Spinal cord (tissue), 9 donors: ENCODE measurements at regions not wholly inside any gene's neighbourhood (a gene's known extent, or its start where the extent isn't known, plus 50 kb on each side); places are given as distances from the start of the nearest gene placed in this dataset.
"Not testable (repeated sequence)": the region's sequence is repeated elsewhere in the genome, so short reads cannot be mapped to it uniquely, and the experiment has no call there.

Experiments
- DNase-seq, 6 donors: peaks; one replicate each; pipeline versions ENCODE4 v3.0.0 to v3.0.0-alpha.2; 2013 to 2015; ENCODE audit warnings: low spot score in 6 of 6, low read depth in 4 of 6
- H3K27ac ChIP-seq: one replicate; pipeline ENCODE4 v1.5.1; 2013; ENCODE audit warnings: low read depth, low read length, control low read depth
- H3K27me3 ChIP-seq: one replicate; pipeline ENCODE4 v1.6.1; 2013; ENCODE audit warnings: low read length; ENCODE audit not compliant: control insufficient read depth, insufficient read depth
- H3K36me3 ChIP-seq: one replicate; pipeline ENCODE4 v1.6.1; 2013; ENCODE audit warnings: low read length; ENCODE audit not compliant: control insufficient read depth, insufficient read depth
- H3K4me1 ChIP-seq: one replicate; pipeline ENCODE4 v1.6.1; 2013; ENCODE audit warnings: low read length; ENCODE audit not compliant: control insufficient read depth, insufficient read depth
- H3K4me3 ChIP-seq: one replicate; pipeline ENCODE4 v1.5.1; 2013; ENCODE audit warnings: low read depth, low read length, control low read depth
- H3K9me3 ChIP-seq: one replicate; pipeline ENCODE4 v1.6.1; 2013; ENCODE audit warnings: low read length; ENCODE audit not compliant: control insufficient read depth, insufficient read depth
- WGBS: methylation state at CpG from one replicate; pipeline ENCODE4 v1.1.5; 2013; ENCODE audit warnings: missing lambda C conversion rate; ENCODE audit not compliant: insufficient coverage; 5-methylcytosine and 5-hydroxymethylcytosine counted together
- donor health status: healthy.

GRCh38 chr12:115377779-115378178 lies 693.8 kb upstream of the TBX3 start:
- DNase-seq = no peak
- WGBS = 100% methylated on average over 2 of the region's 7 CpGs

GRCh38 chr12:115377230-115377629 lies 693.3 kb upstream of the TBX3 start:
- Histone ChIP-seq H3K36me3 (no peaks in the 10 kb centered on the region), H3K4me3 (no peak overlapping the region), H3K4me1 (no peaks in the 10 kb centered on the region), H3K9me3 (no peaks in the 10 kb centered on the region), H3K27ac (no peak overlapping the region), H3K27me3 (no peaks in the 10 kb centered on the region)
- no CpG with 5 or more reads among the region's 8 CpGs for WGBS
- no peak for DNase-seq

More at GRCh38 chr12:115377779-115378178, 693.8 kb upstream of the TBX3 start:
- Histone ChIP-seq H3K27me3 (no peaks in the 10 kb centered on the region), H3K9me3 (no peaks in the 10 kb centered on the region), H3K4me3 (no peak overlapping the region), H3K27ac (no peak overlapping the region), H3K36me3 (no peaks in the 10 kb centered on the region), H3K4me1 (no peaks in the 10 kb centered on the region)

- no peak for DNase-seq
- Histone ChIP-seq H3K36me3 (no peaks in the 10 kb centered on the region), H3K27ac (no peak overlapping the region), H3K4me1 (no peaks in the 10 kb centered on the region), H3K4me3 (no peak overlapping the region), H3K9me3 (no peaks in the 10 kb centered on the region), H3K27me3 (no peaks in the 10 kb centered on the region)
- WGBS = 64% methylated on average over 8 of the region's 12 CpGs
These were observed 691.4 kb upstream of the TBX3 start for GRCh38 chr12:115375186-115375991.

- Histone ChIP-seq H3K4me1 (no peaks in the 10 kb centered on the region), H3K4me3 (no peak overlapping the region), H3K9me3 (no peaks in the 10 kb centered on the region), H3K27me3 (no peaks in the 10 kb centered on the region), H3K36me3 (no peaks in the 10 kb centered on the region), H3K27ac (no peak overlapping the region)
- 64% methylated on average over 1 of the region's 4 CpGs for WGBS
- no peak for DNase-seq
These were observed 690.7 kb upstream of the TBX3 start for GRCh38 chr12:115374480-115375185.

GRCh38 chr12:115371711-115372110 lies 687.7 kb upstream of the TBX3 start:
- no peaks in the 10 kb centered on the region for H3K27me3 ChIP-seq
- no peak overlapping the region for H3K4me3 ChIP-seq
- no peaks in the 10 kb centered on the region for H3K9me3 ChIP-seq
- no peaks in the 10 kb centered on the region for H3K4me1 ChIP-seq
- H3K36me3 ChIP-seq = no peaks in the 10 kb centered on the region
- WGBS = 94% methylated on average over 2 of the region's 4 CpGs
- no peak for DNase-seq
- no peak overlapping the region for H3K27ac ChIP-seq

GRCh38 chr12:115370650-115371049 lies 686.7 kb upstream of the TBX3 start:
- no peaks in the 10 kb centered on the region for H3K4me1 ChIP-seq
- DNase-seq = no peak
- no peaks in the 10 kb centered on the region for H3K9me3 ChIP-seq
- H3K4me3 ChIP-seq = no peak overlapping the region
- no peaks in the 10 kb centered on the region for H3K27me3 ChIP-seq
- no peaks in the 10 kb centered on the region for H3K36me3 ChIP-seq
- 69% methylated on average over 4 of the region's 6 CpGs for whole genome bisulfite sequencing
- no peak overlapping the region for H3K27ac ChIP-seq

GRCh38 chr12:115370207-115370606 lies 686.2 kb upstream of the TBX3 start:
- no peak overlapping the region for H3K27ac ChIP-seq
- no peaks in the 10 kb centered on the region for H3K9me3 ChIP-seq
- no peaks in the 10 kb centered on the region for H3K27me3 ChIP-seq
- no peak overlapping the region for H3K4me3 ChIP-seq
- H3K36me3 ChIP-seq = no peaks in the 10 kb centered on the region
- 79% methylated on average over 2 of the region's 3 CpGs for WGBS
- DNase-seq = no peak
- no peaks in the 10 kb centered on the region for H3K4me1 ChIP-seq

- H3K27me3 ChIP-seq, H3K27ac ChIP-seq, H3K9me3 ChIP-seq, H3K4me3 ChIP-seq, DNase-seq, H3K4me1 ChIP-seq, H3K36me3 ChIP-seq: not testable (repeated sequence)
- 93% methylated on average over 4 of the region's 4 CpGs for WGBS
These were observed 682.3 kb upstream of the TBX3 start for GRCh38 chr12:115366277-115366676.

- not testable (repeated sequence) for H3K9me3 ChIP-seq, H3K27ac ChIP-seq, H3K4me1 ChIP-seq, H3K27me3 ChIP-seq, H3K4me3 ChIP-seq, DNase-seq, H3K36me3 ChIP-seq
- no CpG with 5 or more reads among the region's 4 CpGs for WGBS
These were observed 681.8 kb upstream of the TBX3 start for GRCh38 chr12:115365765-115366164.

- Histone ChIP-seq H3K4me3 (no peak overlapping the region), H3K9me3 (no peaks in the 10 kb centered on the region), H3K27me3 (no peaks in the 10 kb centered on the region), H3K27ac (no peak overlapping the region), H3K4me1 (no peaks in the 10 kb centered on the region), H3K36me3 (no peaks in the 10 kb centered on the region)
- DNase-seq = peak in 1 of 6 donors; percentile 42
- 82% methylated on average over 2 of the region's 3 CpGs for WGBS
These were observed 680.9 kb upstream of the TBX3 start for GRCh38 chr12:115364921-115365320.
